ENCODE measurements at regions not wholly inside any gene's neighbourhood (a gene's known extent, or its start where the extent isn't known, plus 50 kb on each side); places are given as distances from the start of the nearest gene placed in this dataset.

GRCh38 chr2:128506534-128506933 lies 187.9 kb upstream of the HS6ST1 start:
- no peak for TF ChIP-seq CTCF (IDR thresholded peaks at IDR 0.05; ENCODE audit: control insufficient read depth, insufficient read depth, low read depth, low read length, missing control alignments)
- no peak for DNase-seq (ENCODE audit: low read depth)

GRCh38 chr2:128510701-128511397 lies 192.2 kb upstream of the HS6ST1 start:
- no peak for TF ChIP-seq CTCF (IDR thresholded peaks at IDR 0.05; ENCODE audit: control insufficient read depth, insufficient read depth, low read depth, low read length, missing control alignments)
- DNase-seq (ENCODE audit: low read depth): peak; percentile 4
- no peak overlapping the region for H3K4me3 ChIP-seq (ENCODE audit: control insufficient read depth, low read depth, low read length)

More at GRCh38 chr2:128506534-128506933, 187.9 kb upstream of the HS6ST1 start:
- no peak overlapping the region for H3K4me3 ChIP-seq (ENCODE audit: control insufficient read depth, low read depth, low read length)

GRCh38 chr2:128511731-128512378 lies 193.2 kb upstream of the HS6ST1 start:
- TF ChIP-seq CTCF (IDR thresholded peaks at IDR 0.05; ENCODE audit: control insufficient read depth, insufficient read depth, low read depth, low read length, missing control alignments): no peak
- DNase-seq (ENCODE audit: low read depth): no peak
- H3K4me3 ChIP-seq (ENCODE audit: control insufficient read depth, low read depth, low read length): no peak overlapping the region

GRCh38 chr2:128512379-128513115 lies 193.9 kb upstream of the HS6ST1 start:
- DNase-seq (ENCODE audit: low read depth): no peak
- TF ChIP-seq CTCF (IDR thresholded peaks at IDR 0.05; ENCODE audit: control insufficient read depth, insufficient read depth, low read depth, low read length, missing control alignments): no peak
- H3K4me3 ChIP-seq (ENCODE audit: control insufficient read depth, low read depth, low read length): no peak overlapping the region

- DNase-seq (ENCODE audit: low read depth): no peak
- H3K4me3 ChIP-seq (ENCODE audit: control insufficient read depth, low read depth, low read length): no peak overlapping the region
- no peak for TF ChIP-seq CTCF (IDR thresholded peaks at IDR 0.05; ENCODE audit: control insufficient read depth, insufficient read depth, low read depth, low read length, missing control alignments)
Measured at GRCh38 chr2:128513116-128513960, 194.7 kb upstream of the HS6ST1 start.

- H3K4me3 ChIP-seq (ENCODE audit: control insufficient read depth, low read depth, low read length): no peak overlapping the region
Measured at GRCh38 chr2:128513961-128514283, 195.3 kb upstream of the HS6ST1 start.

More at GRCh38 chr2:128513961-128514283, 195.3 kb upstream of the HS6ST1 start:
- no peak for DNase-seq (ENCODE audit: low read depth)
- no peak for TF ChIP-seq CTCF (IDR thresholded peaks at IDR 0.05; ENCODE audit: control insufficient read depth, insufficient read depth, low read depth, low read length, missing control alignments)
